ENCODE measurements at regions not wholly inside any gene's neighbourhood (a gene's known extent, or its start where the extent isn't known, plus 50 kb on each side); places are given as distances from the start of the nearest gene placed in this dataset. TPM values are rescaled to one million over a fixed set of nuclear protein-coding genes. Genes with fewer than 3 reads are reported as not detected.

DNA sequence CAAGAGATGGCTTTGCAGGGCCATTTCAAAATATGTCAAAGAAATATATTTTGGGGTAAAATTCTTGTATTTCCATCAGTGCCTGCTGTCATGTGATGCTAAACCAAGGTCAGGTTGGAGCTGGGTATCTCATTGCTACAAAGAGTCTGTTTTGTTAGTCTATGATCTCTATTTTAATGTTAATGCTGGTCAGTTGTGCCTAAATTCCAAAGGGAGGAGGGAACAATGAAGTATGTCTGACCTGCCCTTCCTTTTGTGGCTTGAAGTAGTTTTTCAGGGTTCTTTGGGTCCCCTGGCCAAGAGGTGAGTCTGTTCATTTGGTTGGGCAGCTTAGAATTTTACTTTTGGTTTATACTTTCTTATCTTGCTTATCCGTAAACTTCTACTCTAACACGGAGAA, 61.6 kb upstream of the DYNAP start:
- DNase-seq = no peak
- H3K27me3 ChIP-seq = no peaks in the 10 kb centered on the region
- TF ChIP-seq POLR2A (IDR thresholded peaks at IDR 0.05) (no peak), EP300 (IDR thresholded peaks at IDR 0.05) (no peak), CTCF (IDR thresholded peaks at IDR 0.05) (no peak)
- H3K9me3 ChIP-seq = no peaks in the 10 kb centered on the region
- no peak overlapping the region for H3K4me3 ChIP-seq
- no peaks in the 10 kb centered on the region for H3K4me1 ChIP-seq (ENCODE audit: insufficient read depth)
- 23 to 35% (median 33%) methylated on average over 2 of the region's 2 CpGs for WGBS, 3 donors
- H3K36me3 ChIP-seq = no peaks in the 10 kb centered on the region
- intact Hi-C loops (cut with DNase I) = no loop called here
- no peak overlapping the region for H3K27ac ChIP-seq

DNA sequence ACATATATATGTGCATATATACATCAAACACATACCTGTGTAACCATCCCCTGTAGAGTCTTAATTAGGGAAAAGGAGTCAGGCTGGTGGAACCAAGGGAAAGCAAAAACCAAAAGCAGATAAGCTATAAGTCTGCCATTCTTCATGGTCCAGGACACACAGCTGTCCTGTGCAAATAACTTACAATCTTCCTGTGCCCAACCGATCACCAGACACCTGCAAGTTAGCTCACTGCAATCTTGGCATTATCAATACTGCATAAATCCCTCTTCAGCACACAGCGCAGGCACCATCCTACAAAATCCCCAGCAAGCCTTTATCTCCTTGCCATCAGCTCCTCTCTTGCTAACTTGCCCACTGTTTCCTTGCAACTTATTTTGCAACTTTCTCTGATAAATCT, 60.8 kb upstream of the DYNAP start:
- Histone ChIP-seq H3K27ac (no peak overlapping the region), H3K9me3 (no peaks in the 10 kb centered on the region), H3K27me3 (no peaks in the 10 kb centered on the region), H3K4me3 (no peak overlapping the region), H3K36me3 (no peaks in the 10 kb centered on the region), H3K4me1 (ENCODE audit: insufficient read depth) (no peaks in the 10 kb centered on the region)
- WGBS, 3 donors = 78 to 87% (median 86%) methylated on average over 2 of the region's 2 CpGs
- DNase-seq = no peak
- TF ChIP-seq POLR2A (IDR thresholded peaks at IDR 0.05) (no peak), EP300 (IDR thresholded peaks at IDR 0.05) (no peak), CTCF (IDR thresholded peaks at IDR 0.05) (no peak)
- intact Hi-C loops (cut with DNase I) = no loop called here

GRCh38 chr18:54531402-54532065, 59.5 kb upstream of the DYNAP start:
- H3K4me3 ChIP-seq = no peak overlapping the region
- no peak for DNase-seq
- H3K27me3 ChIP-seq = no peaks in the 10 kb centered on the region
- no peaks in the 10 kb centered on the region for H3K4me1 ChIP-seq (ENCODE audit: insufficient read depth)
- H3K9me3 ChIP-seq = no peaks in the 10 kb centered on the region
- no peaks in the 10 kb centered on the region for H3K36me3 ChIP-seq
- intact Hi-C loops (cut with DNase I) = no loop called here
- 21 to 26% (median 21%) methylated on average over 4 of the region's 4 CpGs for WGBS, 3 donors
- TF ChIP-seq POLR2A (IDR thresholded peaks at IDR 0.05) (no peak), CTCF (IDR thresholded peaks at IDR 0.05) (no peak), EP300 (IDR thresholded peaks at IDR 0.05) (no peak)
- no peak overlapping the region for H3K27ac ChIP-seq

- no peaks in the 10 kb centered on the region for H3K36me3 ChIP-seq
- no peak for DNase-seq
- H3K27ac ChIP-seq = no peak overlapping the region
- no peaks in the 10 kb centered on the region for H3K9me3 ChIP-seq
- intact Hi-C loops (cut with DNase I) = no loop called here
- H3K4me1 ChIP-seq (ENCODE audit: insufficient read depth) = no peaks in the 10 kb centered on the region
- no peaks in the 10 kb centered on the region for H3K27me3 ChIP-seq
- H3K4me3 ChIP-seq = no peak overlapping the region
- TF ChIP-seq POLR2A (IDR thresholded peaks at IDR 0.05) = no peak
Observed at GRCh38 chr18:54532222-54532621, 58.8 kb upstream of the DYNAP start.

- H3K36me3 ChIP-seq = no peaks in the 10 kb centered on the region
- intact Hi-C loops (cut with DNase I) = no loop called here
- no peaks in the 10 kb centered on the region for H3K27me3 ChIP-seq
- H3K4me1 ChIP-seq (ENCODE audit: insufficient read depth) = no peaks in the 10 kb centered on the region
- H3K9me3 ChIP-seq = no peaks in the 10 kb centered on the region
- TF ChIP-seq EP300 (IDR thresholded peaks at IDR 0.05) = no peak
- TF ChIP-seq POLR2A (IDR thresholded peaks at IDR 0.05) = no peak
- no peak for TF ChIP-seq CTCF (IDR thresholded peaks at IDR 0.05)
- no peak overlapping the region for H3K4me3 ChIP-seq
- no peak overlapping the region for H3K27ac ChIP-seq
- no peak for DNase-seq
- 54 to 64% (median 57%) methylated on average over 1 of the region's 1 CpG for WGBS, 3 donors
Observed at GRCh38 chr18:54532962-54533361, 58.1 kb upstream of the DYNAP start.

Small RNA genes in the stretch of these regions (small RNA-seq; reads per million reads assigned to genes)
- not detected for gene AC090897.1
